BJ (cell line): ENCODE measurements at regions not wholly inside any gene's neighbourhood (a gene's known extent, or its start where the extent isn't known, plus 50 kb on each side); places are given as distances from the start of the nearest gene placed in this dataset.

Source experiments
- CTCF ChIA-PET: fragments of 350-600 bp; formaldehyde crosslinking; extraction: SDS; loops from one replicate; lab custom pipeline; 2021; ENCODE audit warnings: antibody characterized with exemption, inconsistent platforms; lab: Yijun Ruan, JAX
- POLR2A ChIA-PET: fragments of 300-600 bp; sonication (Branson Sonifier 250); formaldehyde crosslinking; extraction: SDS; loops from one replicate; lab custom pipeline; 2021; ENCODE audit warnings: antibody characterized with exemption; lab: Charles Lee
- DNase-seq: peaks from one replicate; pipeline ENCODE4 v3.0.0-alpha.2; 2011; ENCODE audit warnings: low read depth
- H3K27me3 ChIP-seq: 2 replicates; pipeline ENCODE4 v1.6.0; 2011; ENCODE audit warnings: low read length; ENCODE audit not compliant: control insufficient read depth, insufficient read depth
- H3K36me3 ChIP-seq: 2 replicates; pipeline ENCODE4 v1.5.1; 2011; ENCODE audit warnings: low read length; ENCODE audit not compliant: control insufficient read depth, insufficient read depth
- H3K4me3 ChIP-seq: 2 replicates; pipeline ENCODE4 v1.5.1; 2011; ENCODE audit warnings: low read depth, mild to moderate bottlenecking, control low read depth, low read length
- TF ChIP-seq, protein P1 (sequence below): IDR thresholded peaks from 2 replicates; pipeline ENCODE4 v1.5.1; 2011; ENCODE audit warnings: low read depth, mild to moderate bottlenecking, control low read depth, inconsistent platforms, low read length, moderate library complexity; ENCODE audit not compliant: insufficient read depth

DNA sequence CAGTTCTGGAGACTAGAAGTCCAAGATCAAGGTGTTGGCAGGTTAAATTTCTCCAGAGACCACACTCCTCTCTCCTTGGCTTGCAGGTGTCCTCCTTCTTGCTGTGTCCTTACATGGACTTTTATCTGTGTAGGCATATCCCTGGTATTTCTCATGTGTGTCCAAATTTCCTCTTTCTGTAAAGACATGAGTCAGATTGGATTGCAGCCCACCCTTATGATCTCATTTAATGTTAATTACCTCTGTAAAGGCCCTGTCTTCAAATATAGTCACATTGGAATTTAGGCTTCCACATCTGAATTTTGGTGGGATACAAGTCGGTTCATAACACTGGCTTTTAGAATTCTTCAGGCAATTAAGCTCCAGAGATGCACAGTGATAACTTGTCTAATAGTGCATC, 322.2 kb upstream of the GRIA1 start:
- Histone ChIP-seq H3K27me3 (no peaks in the 10 kb centered on the region; the same call in 1 of the 2 replicates), H3K4me3 (no peak overlapping the region), H3K36me3 (no peaks in the 10 kb centered on the region)
- no peak for DNase-seq
- ChIA-PET CTCF (interaction anchor here (1.6 kb wide), 1 partner anchor 8 kb away, joined by 4 read pairs; no protein-coding TSS in a partner anchor), POLR2A (no interaction called here)
- TF ChIP-seq, protein P1, sequence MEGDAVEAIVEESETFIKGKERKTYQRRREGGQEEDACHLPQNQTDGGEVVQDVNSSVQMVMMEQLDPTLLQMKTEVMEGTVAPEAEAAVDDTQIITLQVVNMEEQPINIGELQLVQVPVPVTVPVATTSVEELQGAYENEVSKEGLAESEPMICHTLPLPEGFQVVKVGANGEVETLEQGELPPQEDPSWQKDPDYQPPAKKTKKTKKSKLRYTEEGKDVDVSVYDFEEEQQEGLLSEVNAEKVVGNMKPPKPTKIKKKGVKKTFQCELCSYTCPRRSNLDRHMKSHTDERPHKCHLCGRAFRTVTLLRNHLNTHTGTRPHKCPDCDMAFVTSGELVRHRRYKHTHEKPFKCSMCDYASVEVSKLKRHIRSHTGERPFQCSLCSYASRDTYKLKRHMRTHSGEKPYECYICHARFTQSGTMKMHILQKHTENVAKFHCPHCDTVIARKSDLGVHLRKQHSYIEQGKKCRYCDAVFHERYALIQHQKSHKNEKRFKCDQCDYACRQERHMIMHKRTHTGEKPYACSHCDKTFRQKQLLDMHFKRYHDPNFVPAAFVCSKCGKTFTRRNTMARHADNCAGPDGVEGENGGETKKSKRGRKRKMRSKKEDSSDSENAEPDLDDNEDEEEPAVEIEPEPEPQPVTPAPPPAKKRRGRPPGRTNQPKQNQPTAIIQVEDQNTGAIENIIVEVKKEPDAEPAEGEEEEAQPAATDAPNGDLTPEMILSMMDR: no peak

DNA sequence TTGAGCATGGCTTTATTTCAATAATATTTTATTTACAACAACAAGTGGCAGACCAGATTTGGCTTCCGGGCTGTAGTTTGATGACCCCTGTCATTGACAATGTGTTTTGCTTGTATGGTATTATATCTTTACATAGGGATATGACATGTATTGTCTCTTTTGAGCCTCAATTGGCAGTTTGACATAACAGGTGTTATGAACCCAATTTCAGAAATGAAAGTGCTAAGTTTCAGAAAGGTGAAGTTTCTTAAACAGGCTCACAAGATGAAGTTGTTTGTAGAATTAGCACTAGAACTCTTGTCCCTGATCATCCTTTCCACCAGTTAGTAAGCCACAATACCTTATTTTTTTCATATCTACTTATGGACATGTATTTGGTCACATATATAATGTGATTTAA, 303.0 kb upstream of the GRIA1 start:
- H3K36me3 ChIP-seq: no peaks in the 10 kb centered on the region
- no peak overlapping the region for H3K4me3 ChIP-seq
- ChIA-PET CTCF (no interaction called here), POLR2A (no interaction called here)
- TF ChIP-seq, protein P1: no peak
- no peak for DNase-seq
- no peaks in the 10 kb centered on the region for H3K27me3 ChIP-seq

DNA sequence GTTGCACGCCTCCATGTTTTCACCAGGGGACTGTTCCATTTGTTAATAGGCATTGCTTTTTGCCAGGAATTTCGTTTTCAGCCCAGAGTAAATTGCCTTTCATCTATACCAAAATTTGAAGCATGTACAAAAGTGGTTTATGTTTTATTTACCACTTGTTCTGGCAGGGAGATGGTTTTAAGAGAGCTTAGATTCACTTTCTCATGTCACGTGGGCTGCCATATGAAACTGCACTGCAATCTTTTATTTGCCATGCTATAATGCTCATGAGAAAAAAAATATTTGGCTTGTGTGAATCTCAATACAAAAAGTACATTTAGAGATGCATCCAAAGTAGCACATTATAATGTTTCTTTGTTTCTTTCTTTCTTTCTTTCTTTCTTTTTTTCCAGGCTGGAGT, 284.1 kb upstream of the GRIA1 start:
- no peaks in the 10 kb centered on the region for H3K36me3 ChIP-seq
- CTCF ChIA-PET: interaction anchor here (0.6 kb wide), 1 partner anchor 91 kb away, joined by 3 read pairs; no protein-coding TSS in a partner anchor
- POLR2A ChIA-PET: no interaction called here
- TF ChIP-seq, protein P1: no peak
- H3K4me3 ChIP-seq: no peak overlapping the region
- no peaks in the 10 kb centered on the region for H3K27me3 ChIP-seq
- no peak for DNase-seq

DNA sequence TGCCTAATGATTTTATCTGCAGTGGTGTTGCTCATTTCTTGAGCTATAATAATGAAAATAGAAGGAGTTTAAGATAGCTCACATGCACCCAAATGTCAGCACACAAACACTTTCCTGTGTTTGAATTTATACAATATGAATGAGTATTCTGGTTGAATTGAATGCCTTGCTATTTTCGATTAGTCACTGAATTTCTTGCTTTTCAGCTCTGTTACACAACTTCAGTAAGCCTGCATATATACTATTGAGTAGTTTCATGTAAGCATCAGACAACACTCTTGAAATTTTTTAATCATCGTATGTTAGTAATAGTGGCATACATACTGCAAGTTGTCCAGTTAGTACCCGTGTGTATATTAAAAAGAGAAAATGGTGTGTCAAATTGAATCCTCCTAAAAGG, 281.5 kb upstream of the GRIA1 start:
- Histone ChIP-seq H3K27me3 (no peaks in the 10 kb centered on the region), H3K4me3 (no peak overlapping the region), H3K36me3 (no peaks in the 10 kb centered on the region)
- ChIA-PET CTCF (no interaction called here), POLR2A (no interaction called here)
- DNase-seq: no peak
- TF ChIP-seq, protein P1: no peak

DNA sequence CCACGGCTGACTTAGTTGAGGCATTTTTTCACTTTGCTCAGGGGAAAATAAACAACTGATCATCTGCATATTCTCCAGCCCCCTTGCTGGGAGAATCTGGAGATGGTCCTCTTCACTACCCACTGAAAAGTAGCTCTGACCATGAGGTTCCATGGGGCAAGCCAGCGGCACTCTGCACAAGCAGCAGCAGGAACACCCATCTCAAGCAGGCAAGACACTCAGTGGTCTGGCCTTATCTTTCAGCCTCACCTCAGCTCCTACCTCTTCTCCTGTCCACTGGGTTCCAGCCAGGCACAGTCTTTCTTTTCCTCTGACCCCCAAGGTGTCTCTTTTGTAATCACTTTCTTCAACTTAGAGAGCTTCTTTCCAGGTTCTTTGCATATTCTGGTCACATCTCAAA, 280.8 kb upstream of the GRIA1 start:
- Histone ChIP-seq H3K4me3 (no peak overlapping the region), H3K36me3 (no peaks in the 10 kb centered on the region), H3K27me3 (no peaks in the 10 kb centered on the region)
- ChIA-PET CTCF (interaction anchor here (0.6 kb wide), 1 partner anchor 38 kb away, joined by 4 read pairs; no protein-coding TSS in a partner anchor), POLR2A (no interaction called here)
- DNase-seq: no peak
- TF ChIP-seq, protein P1: no peak
